Calu3 (cell line): ENCODE measurements at regions not wholly inside any gene's neighbourhood (a gene's known extent, or its start where the extent isn't known, plus 50 kb on each side); places are given as distances from the start of the nearest gene placed in this dataset.

ENCODE experiments used
- BruUV-seq: library from RNA; stranded (reverse); fragments of 400-500 nt; replicated peaks from 2 replicates; lab custom pipeline; 2021; lab: Mats Ljungman, UMichigan
- CTCF ChIA-PET: fragments of 300-600 bp; sonication (Branson Sonifier 250); formaldehyde crosslinking; loops from one replicate; lab custom pipeline; 2022; ENCODE audit warnings: antibody characterized with exemption; lab: Charles Lee
- DNase-seq: peaks from one replicate; pipeline ENCODE4 v3.0.0; 2022
- H3K27ac Mint-ChIP-seq: one replicate; pipeline ENCODE4 v1.8.0; 2022; ENCODE audit warnings: mixed read lengths; ENCODE audit not compliant: unreplicated experiment
- H3K27me3 Mint-ChIP-seq: one replicate; pipeline ENCODE4 v1.8.0; 2022; ENCODE audit warnings: mixed read lengths; ENCODE audit not compliant: unreplicated experiment
- H3K36me3 Mint-ChIP-seq: one replicate; pipeline ENCODE4 v1.8.0; 2022; ENCODE audit warnings: mild to moderate bottlenecking, moderate library complexity, mixed read lengths; ENCODE audit not compliant: insufficient read depth, unreplicated experiment
- H3K4me1 Mint-ChIP-seq: one replicate; pipeline ENCODE4 v1.8.0; 2022; ENCODE audit warnings: mild to moderate bottlenecking, low read depth, mixed read lengths; ENCODE audit not compliant: unreplicated experiment
- H3K4me3 Mint-ChIP-seq: one replicate; pipeline ENCODE4 v1.8.0; 2022; ENCODE audit warnings: mild to moderate bottlenecking, low read depth, moderate library complexity, mixed read lengths; ENCODE audit not compliant: unreplicated experiment
- H3K9me3 Mint-ChIP-seq: one replicate; pipeline ENCODE4 v1.8.0; 2022; ENCODE audit warnings: low read depth, mixed read lengths; ENCODE audit not compliant: unreplicated experiment
- intact Hi-C: fragments of 100-400 bp; cut with micrococcal nuclease; formaldehyde crosslinking; loops from one replicate; pipeline ENCODE4 v1.10.0; 2022; ENCODE audit not compliant: unreplicated experiment
- TF ChIP-seq, protein P1 (sequence below): fragments of 200-600 bp; IDR thresholded peaks from one replicate; pipeline ENCODE4 v1.8.0; 2022; ENCODE audit warnings: antibody characterized with exemption; ENCODE audit not compliant: unreplicated experiment

GRCh38 chr11:95647355-95647754 lies 142.2 kb downstream of the FAM76B start:
- intact Hi-C loops = no loop called here
- no TSS peak for BruUV-seq
- H3K27ac Mint-ChIP-seq = no peak overlapping the region
- H3K4me3 Mint-ChIP-seq = no peak overlapping the region
- H3K36me3 Mint-ChIP-seq = no peaks in the 10 kb centered on the region
- CTCF ChIA-PET = no interaction called here
- TF ChIP-seq, protein P1, sequence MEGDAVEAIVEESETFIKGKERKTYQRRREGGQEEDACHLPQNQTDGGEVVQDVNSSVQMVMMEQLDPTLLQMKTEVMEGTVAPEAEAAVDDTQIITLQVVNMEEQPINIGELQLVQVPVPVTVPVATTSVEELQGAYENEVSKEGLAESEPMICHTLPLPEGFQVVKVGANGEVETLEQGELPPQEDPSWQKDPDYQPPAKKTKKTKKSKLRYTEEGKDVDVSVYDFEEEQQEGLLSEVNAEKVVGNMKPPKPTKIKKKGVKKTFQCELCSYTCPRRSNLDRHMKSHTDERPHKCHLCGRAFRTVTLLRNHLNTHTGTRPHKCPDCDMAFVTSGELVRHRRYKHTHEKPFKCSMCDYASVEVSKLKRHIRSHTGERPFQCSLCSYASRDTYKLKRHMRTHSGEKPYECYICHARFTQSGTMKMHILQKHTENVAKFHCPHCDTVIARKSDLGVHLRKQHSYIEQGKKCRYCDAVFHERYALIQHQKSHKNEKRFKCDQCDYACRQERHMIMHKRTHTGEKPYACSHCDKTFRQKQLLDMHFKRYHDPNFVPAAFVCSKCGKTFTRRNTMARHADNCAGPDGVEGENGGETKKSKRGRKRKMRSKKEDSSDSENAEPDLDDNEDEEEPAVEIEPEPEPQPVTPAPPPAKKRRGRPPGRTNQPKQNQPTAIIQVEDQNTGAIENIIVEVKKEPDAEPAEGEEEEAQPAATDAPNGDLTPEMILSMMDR = no peak
- no peaks in the 10 kb centered on the region for H3K4me1 Mint-ChIP-seq
- no peaks in the 10 kb centered on the region for H3K27me3 Mint-ChIP-seq
- DNase-seq = no peak
- no peaks in the 10 kb centered on the region for H3K9me3 Mint-ChIP-seq

DNA sequence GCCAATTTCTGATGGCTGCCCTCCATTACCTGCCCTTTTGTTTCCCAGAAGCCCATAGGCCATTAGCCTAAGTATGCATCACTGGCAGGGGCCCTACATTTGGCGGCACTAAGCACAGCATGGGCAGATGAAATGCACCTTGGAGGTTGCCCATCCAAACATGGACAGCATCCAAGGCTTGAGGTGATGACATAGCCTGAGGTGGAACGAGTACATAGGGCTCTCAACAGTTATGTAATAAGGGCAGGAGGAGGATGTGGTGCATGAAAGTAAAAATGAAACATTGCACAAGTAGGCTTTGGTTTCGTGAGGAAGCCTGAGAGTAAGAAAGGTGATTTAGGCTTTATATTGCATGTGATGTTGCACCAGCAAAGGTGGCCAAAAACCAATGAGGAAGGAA lies 148.1 kb downstream of the FAM76B start:
- DNase-seq = no peak
- intact Hi-C loops = no loop called here
- H3K4me1 Mint-ChIP-seq = no peaks in the 10 kb centered on the region
- H3K36me3 Mint-ChIP-seq = no peaks in the 10 kb centered on the region
- H3K27ac Mint-ChIP-seq = no peak overlapping the region
- TF ChIP-seq, protein P1 = no peak
- no peak overlapping the region for H3K4me3 Mint-ChIP-seq
- no peaks in the 10 kb centered on the region for H3K9me3 Mint-ChIP-seq
- no TSS peak for BruUV-seq
- CTCF ChIA-PET = no interaction called here
- H3K27me3 Mint-ChIP-seq = no peaks in the 10 kb centered on the region

DNA sequence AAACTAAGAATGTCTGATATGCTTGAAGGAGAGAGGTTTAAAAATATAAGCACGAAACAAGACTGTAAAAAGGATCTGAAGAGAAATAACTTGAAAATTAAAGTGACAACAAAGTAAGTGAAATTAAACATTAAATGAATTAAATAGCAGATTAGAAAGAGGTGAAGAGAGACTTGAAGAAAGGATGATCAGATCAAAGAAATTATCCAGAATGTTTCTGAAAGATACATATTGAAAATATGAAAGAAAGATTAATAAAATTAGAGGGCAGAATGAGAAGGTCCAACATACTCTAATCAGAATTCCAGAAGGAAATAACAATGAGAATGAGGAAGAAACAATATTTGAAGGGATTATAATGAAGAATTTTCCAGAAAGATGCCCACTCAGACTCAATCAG lies 151.1 kb downstream of the FAM76B start:
- CTCF ChIA-PET = no interaction called here
- BruUV-seq = no TSS peak
- TF ChIP-seq, protein P1 = no peak
- intact Hi-C loops = no loop called here
- no peak for DNase-seq
- Mint-ChIP-seq H3K4me1 (no peaks in the 10 kb centered on the region), H3K27ac (no peak overlapping the region), H3K36me3 (no peaks in the 10 kb centered on the region), H3K27me3 (no peaks in the 10 kb centered on the region), H3K9me3 (no peaks in the 10 kb centered on the region), H3K4me3 (no peak overlapping the region)

- BruUV-seq = no TSS peak
- TF ChIP-seq, protein P1 = no peak
- no peaks in the 10 kb centered on the region for H3K36me3 Mint-ChIP-seq
- no peaks in the 10 kb centered on the region for H3K4me1 Mint-ChIP-seq
- intact Hi-C loops = no loop called here
- H3K27ac Mint-ChIP-seq = no peak overlapping the region
- no peak for DNase-seq
- H3K4me3 Mint-ChIP-seq = no peak overlapping the region
- H3K27me3 Mint-ChIP-seq = no peaks in the 10 kb centered on the region
- H3K9me3 Mint-ChIP-seq = no peaks in the 10 kb centered on the region
- CTCF ChIA-PET = no interaction called here
These were observed 164.2 kb downstream of the FAM76B start for GRCh38 chr11:95625164-95625900.
